GM18508 (cell line): ENCODE measurements at regions not wholly inside any gene's neighbourhood (a gene's known extent, or its start where the extent isn't known, plus 50 kb on each side); places are given as distances from the start of the nearest gene placed in this dataset.

ENCODE experiments used
- ATAC-seq: cut with Tn5 transposase; IDR thresholded peaks from one replicate; pipeline ENCODE4 v1.9.1; 2021; ENCODE audit warnings: moderate number of reproducible peaks; ENCODE audit not compliant: insufficient read depth, unreplicated experiment

- no peak for ATAC-seq
Measured at GRCh38 chr14:36047912-36048311, 128.6 kb downstream of the PTCSC3 start.

- ATAC-seq = no peak
Measured at GRCh38 chr14:36035675-36036074, 140.8 kb downstream of the PTCSC3 start.

- no peak for ATAC-seq
Measured at GRCh38 chr14:36028665-36029064, 147.9 kb downstream of the PTCSC3 start.

- no peak for ATAC-seq
Measured at GRCh38 chr14:36028218-36028617, 148.3 kb downstream of the PTCSC3 start.

GRCh38 chr14:36027354-36027753 lies 149.2 kb downstream of the PTCSC3 start:
- no peak for ATAC-seq

GRCh38 chr14:36022765-36023410 lies 153.6 kb downstream of the PTCSC3 start:
- no peak for ATAC-seq

- ATAC-seq = no peak
Measured at GRCh38 chr14:36021591-36022320, 154.8 kb downstream of the PTCSC3 start.

- no peak for ATAC-seq
Measured at GRCh38 chr14:36021030-36021422, 155.5 kb downstream of the PTCSC3 start.

- no peak for ATAC-seq
Measured at GRCh38 chr14:36020120-36021029, 156.1 kb downstream of the PTCSC3 start.

GRCh38 chr14:36019126-36019525 lies 157.4 kb downstream of the PTCSC3 start:
- ATAC-seq = no peak

GRCh38 chr14:36014236-36014635 lies 162.3 kb downstream of the PTCSC3 start:
- no peak for ATAC-seq

GRCh38 chr14:36013483-36013882 lies 163.0 kb downstream of the PTCSC3 start:
- no peak for ATAC-seq

GRCh38 chr14:36012621-36013020 lies 163.9 kb downstream of the PTCSC3 start:
- ATAC-seq = no peak

- ATAC-seq = no peak
Measured at GRCh38 chr14:36009643-36010042, 166.9 kb downstream of the PTCSC3 start.

GRCh38 chr14:36006623-36007022 lies 169.9 kb downstream of the PTCSC3 start:
- ATAC-seq = no peak

- no peak for ATAC-seq
Measured at GRCh38 chr14:36005670-36006069, 170.9 kb downstream of the PTCSC3 start.

GRCh38 chr14:36001936-36002335 lies 174.6 kb downstream of the PTCSC3 start:
- ATAC-seq = no peak

- no peak for ATAC-seq
Measured at GRCh38 chr14:35999294-35999693, 173.2 kb downstream of the BRMS1L start.

- ATAC-seq = no peak
Measured at GRCh38 chr14:35998303-35998702, 172.2 kb downstream of the BRMS1L start.

- ATAC-seq = no peak
Measured at GRCh38 chr14:35993684-35993960, 167.5 kb downstream of the BRMS1L start.
